ENCODE measurements at regions not wholly inside any gene's neighbourhood (a gene's known extent, or its start where the extent isn't known, plus 50 kb on each side); places are given as distances from the start of the nearest gene placed in this dataset.

GRCh38 chr22:48673806-48674500, 1153.7 kb downstream of the BRD1 start:
- no peak for DNase-seq (ENCODE audit: extremely low read depth, low read depth)
- no peak for TF ChIP-seq CTCF (IDR thresholded peaks at IDR 0.05; ENCODE audit: low read depth, low read length, missing control alignments)
- no peak overlapping the region for H3K4me3 ChIP-seq (replicated peaks; ENCODE audit: low read depth, low read length)

GRCh38 chr22:48672387-48672786, 1155.3 kb downstream of the BRD1 start:
- DNase-seq (ENCODE audit: extremely low read depth, low read depth) = no peak
- no peak overlapping the region for H3K4me3 ChIP-seq (replicated peaks; ENCODE audit: low read depth, low read length)
- no peak for TF ChIP-seq CTCF (IDR thresholded peaks at IDR 0.05; ENCODE audit: low read depth, low read length, missing control alignments)

GRCh38 chr22:48670731-48671130, 1156.9 kb downstream of the BRD1 start:
- no peak for TF ChIP-seq CTCF (IDR thresholded peaks at IDR 0.05; ENCODE audit: low read depth, low read length, missing control alignments)
- no peak for DNase-seq (ENCODE audit: extremely low read depth, low read depth)

GRCh38 chr22:48669986-48670716, 1157.5 kb downstream of the BRD1 start:
- no peak for DNase-seq (ENCODE audit: extremely low read depth, low read depth)
- H3K4me3 ChIP-seq (replicated peaks; ENCODE audit: low read depth, low read length) = no peak overlapping the region
- no peak for TF ChIP-seq CTCF (IDR thresholded peaks at IDR 0.05; ENCODE audit: low read depth, low read length, missing control alignments)

More at GRCh38 chr22:48670731-48671130, 1156.9 kb downstream of the BRD1 start:
- H3K4me3 ChIP-seq (replicated peaks; ENCODE audit: low read depth, low read length) = no peak overlapping the region

GRCh38 chr22:48669226-48669625, 1158.4 kb downstream of the BRD1 start:
- no peak overlapping the region for H3K4me3 ChIP-seq (replicated peaks; ENCODE audit: low read depth, low read length)
- no peak for DNase-seq (ENCODE audit: extremely low read depth, low read depth)
- no peak for TF ChIP-seq CTCF (IDR thresholded peaks at IDR 0.05; ENCODE audit: low read depth, low read length, missing control alignments)

GRCh38 chr22:48667289-48667688, 1160.4 kb downstream of the BRD1 start:
- no peak overlapping the region for H3K4me3 ChIP-seq (replicated peaks; ENCODE audit: low read depth, low read length)
- no peak for TF ChIP-seq CTCF (IDR thresholded peaks at IDR 0.05; ENCODE audit: low read depth, low read length, missing control alignments)
- DNase-seq (ENCODE audit: extremely low read depth, low read depth) = no peak
